ENCODE measurements at regions not wholly inside any gene's neighbourhood (a gene's known extent, or its start where the extent isn't known, plus 50 kb on each side); places are given as distances from the start of the nearest gene placed in this dataset.
"Not testable (repeated sequence)": the region's sequence is repeated elsewhere in the genome, so short reads cannot be mapped to it uniquely, and the experiment has no call there.

- TF ChIP-seq SOX15 (CRISPR knock-in tag; IDR thresholded peaks at IDR 0.05) (no peak), ELF4 (CRISPR knock-in tag; IDR thresholded peaks at IDR 0.05; ENCODE audit: low read depth) (no peak)
Measured at GRCh38 chr21:28473530-28474220, 519.0 kb downstream of the LTN1 start (continued).

DNA sequence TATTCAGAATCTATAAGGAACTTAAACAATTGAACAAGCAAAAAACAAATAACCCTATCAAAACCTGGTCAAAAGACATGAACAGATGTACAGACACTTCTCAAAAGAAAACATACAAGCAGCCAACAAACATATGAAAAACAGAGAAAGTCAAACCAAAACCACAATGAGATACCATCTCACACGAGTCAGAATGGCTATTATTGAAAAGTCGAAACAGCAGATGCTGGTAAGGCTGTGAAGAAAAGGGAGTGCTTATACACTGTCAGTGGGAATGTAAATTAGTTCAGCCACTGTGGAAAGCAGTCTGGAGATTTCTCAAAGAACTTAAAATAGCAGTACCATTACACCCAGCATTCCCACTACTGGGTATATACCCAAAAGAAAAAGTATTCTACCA is 520.1 kb downstream of the LTN1 start:
- peaks cover 12% of the 10 kb centered on the region for H3K9me3 Mint-ChIP-seq
- not testable (repeated sequence) for H3K27me3 Mint-ChIP-seq (ENCODE audit: low read depth)

DNA sequence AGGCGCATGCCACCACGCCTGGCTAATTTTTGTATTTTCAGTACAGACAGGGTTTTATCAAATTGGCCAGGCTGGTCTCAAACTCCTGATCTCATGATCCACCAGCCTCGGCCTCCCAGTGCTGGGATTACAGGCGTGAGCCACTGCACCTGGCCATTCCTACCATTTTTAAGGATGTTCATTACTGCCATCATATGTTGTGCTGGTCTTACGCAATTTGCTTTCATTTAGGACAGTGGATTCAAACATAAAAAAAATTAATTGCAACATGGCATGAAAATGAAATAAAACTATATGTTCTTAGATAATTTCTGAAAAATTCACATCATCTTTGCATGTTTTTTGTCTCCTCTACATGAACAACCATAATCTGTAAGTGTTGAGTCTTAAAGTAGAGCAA is 527.7 kb downstream of the LTN1 start:
- POLR2A ChIA-PET = no interaction called here
- peaks cover 9% of the 10 kb centered on the region for H3K9me3 Mint-ChIP-seq
- H3K36me3 Mint-ChIP-seq = no peaks in the 10 kb centered on the region
- no peak overlapping the region for H3K27ac Mint-ChIP-seq
- DNase-seq (ENCODE audit: low spot score) (no peak), ATAC-seq (no peak)
- CTCF ChIA-PET = no interaction called here
- no peak overlapping the region for H3K4me3 Mint-ChIP-seq
- no peaks in the 10 kb centered on the region for H3K27me3 Mint-ChIP-seq (ENCODE audit: low read depth)
- TF ChIP-seq ZBTB21 (CRISPR knock-in tag; IDR thresholded peaks at IDR 0.05; ENCODE audit: borderline replicate concordance) (no peak), HMGXB4 (CRISPR knock-in tag; IDR thresholded peaks at IDR 0.05) (no peak), ZNF121 (CRISPR knock-in tag; IDR thresholded peaks at IDR 0.05) (no peak), FOXK1 (CRISPR knock-in tag; IDR thresholded peaks at IDR 0.05) (no peak), NR2C2 (CRISPR knock-in tag; IDR thresholded peaks at IDR 0.05) (no peak), ZNF425 (CRISPR knock-in tag; conservative IDR thresholded peaks at IDR 0.05) (no peak), ZNF317 (CRISPR knock-in tag; IDR thresholded peaks at IDR 0.05; ENCODE audit: borderline replicate concordance, low read depth) (no peak)
- TF ChIP-seq, protein P1, sequence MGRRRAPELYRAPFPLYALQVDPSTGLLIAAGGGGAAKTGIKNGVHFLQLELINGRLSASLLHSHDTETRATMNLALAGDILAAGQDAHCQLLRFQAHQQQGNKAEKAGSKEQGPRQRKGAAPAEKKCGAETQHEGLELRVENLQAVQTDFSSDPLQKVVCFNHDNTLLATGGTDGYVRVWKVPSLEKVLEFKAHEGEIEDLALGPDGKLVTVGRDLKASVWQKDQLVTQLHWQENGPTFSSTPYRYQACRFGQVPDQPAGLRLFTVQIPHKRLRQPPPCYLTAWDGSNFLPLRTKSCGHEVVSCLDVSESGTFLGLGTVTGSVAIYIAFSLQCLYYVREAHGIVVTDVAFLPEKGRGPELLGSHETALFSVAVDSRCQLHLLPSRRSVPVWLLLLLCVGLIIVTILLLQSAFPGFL (CRISPR knock-in tag; IDR thresholded peaks at IDR 0.05; ENCODE audit: borderline replicate concordance) = no peak
- TF ChIP-seq, protein P2, sequence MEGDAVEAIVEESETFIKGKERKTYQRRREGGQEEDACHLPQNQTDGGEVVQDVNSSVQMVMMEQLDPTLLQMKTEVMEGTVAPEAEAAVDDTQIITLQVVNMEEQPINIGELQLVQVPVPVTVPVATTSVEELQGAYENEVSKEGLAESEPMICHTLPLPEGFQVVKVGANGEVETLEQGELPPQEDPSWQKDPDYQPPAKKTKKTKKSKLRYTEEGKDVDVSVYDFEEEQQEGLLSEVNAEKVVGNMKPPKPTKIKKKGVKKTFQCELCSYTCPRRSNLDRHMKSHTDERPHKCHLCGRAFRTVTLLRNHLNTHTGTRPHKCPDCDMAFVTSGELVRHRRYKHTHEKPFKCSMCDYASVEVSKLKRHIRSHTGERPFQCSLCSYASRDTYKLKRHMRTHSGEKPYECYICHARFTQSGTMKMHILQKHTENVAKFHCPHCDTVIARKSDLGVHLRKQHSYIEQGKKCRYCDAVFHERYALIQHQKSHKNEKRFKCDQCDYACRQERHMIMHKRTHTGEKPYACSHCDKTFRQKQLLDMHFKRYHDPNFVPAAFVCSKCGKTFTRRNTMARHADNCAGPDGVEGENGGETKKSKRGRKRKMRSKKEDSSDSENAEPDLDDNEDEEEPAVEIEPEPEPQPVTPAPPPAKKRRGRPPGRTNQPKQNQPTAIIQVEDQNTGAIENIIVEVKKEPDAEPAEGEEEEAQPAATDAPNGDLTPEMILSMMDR (IDR thresholded peaks at IDR 0.05) = no peak
- no peaks in the 10 kb centered on the region for H3K4me1 Mint-ChIP-seq

More for the DNA sequence above, 520.1 kb downstream of the LTN1 start:
- H3K4me1 Mint-ChIP-seq; DNase-seq (ENCODE audit: low spot score); H3K27ac Mint-ChIP-seq; CTCF ChIA-PET; ATAC-seq; H3K4me3 Mint-ChIP-seq; POLR2A ChIA-PET: not testable (repeated sequence)
- peaks cover 11% of the 10 kb centered on the region for H3K36me3 Mint-ChIP-seq

DNA sequence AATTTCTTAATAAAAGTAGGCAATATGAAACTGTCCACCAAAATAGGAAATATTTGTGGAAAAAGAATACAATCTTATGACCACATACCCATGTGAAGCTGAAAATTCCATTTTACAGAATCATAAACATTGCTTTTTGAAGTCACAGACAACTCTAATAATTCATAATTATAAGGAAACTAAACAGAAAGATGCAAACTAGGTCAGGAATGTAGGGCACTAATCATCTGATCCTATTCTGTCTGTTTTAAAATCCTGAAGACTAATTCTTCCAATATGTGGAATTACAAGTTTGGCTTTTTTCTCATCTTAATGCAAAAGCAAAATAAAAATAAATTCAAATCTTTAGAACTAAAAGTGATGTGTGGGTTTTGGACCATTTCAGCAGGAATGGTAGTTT is 528.6 kb downstream of the LTN1 start:
- DNase-seq (ENCODE audit: low spot score) (no peak), ATAC-seq (no peak)
- Mint-ChIP-seq H3K4me3 (no peak overlapping the region), H3K36me3 (no peaks in the 10 kb centered on the region), H3K27me3 (ENCODE audit: low read depth) (no peaks in the 10 kb centered on the region), H3K4me1 (no peaks in the 10 kb centered on the region), H3K27ac (no peak overlapping the region), H3K9me3 (peaks cover 10% of the 10 kb centered on the region)
- TF ChIP-seq, protein P3, sequence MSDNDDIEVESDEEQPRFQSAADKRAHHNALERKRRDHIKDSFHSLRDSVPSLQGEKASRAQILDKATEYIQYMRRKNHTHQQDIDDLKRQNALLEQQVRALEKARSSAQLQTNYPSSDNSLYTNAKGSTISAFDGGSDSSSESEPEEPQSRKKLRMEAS (CRISPR knock-in tag; IDR thresholded peaks at IDR 0.05) = no peak
- TF ChIP-seq PRRX2 (CRISPR knock-in tag; IDR thresholded peaks at IDR 0.05) = no peak
- no peak for TF ChIP-seq CBFB (CRISPR knock-in tag; IDR thresholded peaks at IDR 0.05; ENCODE audit: low read depth)
- CTCF ChIA-PET = no interaction called here
- POLR2A ChIA-PET = no interaction called here
